Type B pancreatic cell (in vitro differentiated cells): ENCODE measurements at regions not wholly inside any gene's neighbourhood (a gene's known extent, or its start where the extent isn't known, plus 50 kb on each side); places are given as distances from the start of the nearest gene placed in this dataset.

Experiments
- DNase-seq: peaks from one replicate; pipeline ENCODE4 v3.0.0; 2021; ENCODE audit warnings: mixed read lengths; ENCODE audit not compliant: unreplicated experiment; ENCODE audit errors: extremely low spot score
- H3K27ac Mint-ChIP-seq: 2 replicates; pipeline ENCODE4 v1.8.0; 2021; ENCODE audit warnings: mild to moderate bottlenecking, mixed read lengths
- H3K27me3 Mint-ChIP-seq: 2 replicates; pipeline ENCODE4 v1.8.0; 2021; ENCODE audit warnings: mixed read lengths
- H3K36me3 Mint-ChIP-seq: 2 replicates; pipeline ENCODE4 v1.8.0; 2021; ENCODE audit warnings: mixed read lengths
- H3K4me1 Mint-ChIP-seq: one replicate; pipeline ENCODE4 v1.8.0; 2021; ENCODE audit warnings: mixed read lengths; ENCODE audit not compliant: unreplicated experiment
- H3K4me3 Mint-ChIP-seq: 2 replicates; pipeline ENCODE4 v1.8.0; 2021; ENCODE audit warnings: mild to moderate bottlenecking, mixed read lengths
- H3K9me3 Mint-ChIP-seq: 2 replicates; pipeline ENCODE4 v1.8.0; 2021; ENCODE audit warnings: mixed read lengths
- CTCF ChIP-seq: fragments of 200-600 bp; sonication (generic); conservative IDR thresholded peaks from 2 replicates; pipeline ENCODE4 v1.5.0; 2021; ENCODE audit warnings: antibody characterized with exemption, mild to moderate bottlenecking

GRCh38 chr4:126742885-126743284 lies 889.9 kb upstream of the INTU start:
- Mint-ChIP-seq H3K36me3 (no peaks in the 10 kb centered on the region), H3K9me3 (no peaks in the 10 kb centered on the region), H3K27me3 (no peaks in the 10 kb centered on the region), H3K4me3 (no peak overlapping the region), H3K27ac (no peak overlapping the region), H3K4me1 (no peaks in the 10 kb centered on the region)
- TF ChIP-seq CTCF, result no peak
- DNase-seq, result no peak

GRCh38 chr4:126748736-126749135 lies 884.0 kb upstream of the INTU start:
- Mint-ChIP-seq H3K27ac (no peak overlapping the region), H3K27me3 (no peaks in the 10 kb centered on the region), H3K4me3 (no peak overlapping the region), H3K9me3 (no peaks in the 10 kb centered on the region), H3K36me3 (no peaks in the 10 kb centered on the region), H3K4me1 (no peaks in the 10 kb centered on the region)
- no peak for TF ChIP-seq CTCF
- DNase-seq, result no peak

GRCh38 chr4:126750723-126751122 lies 882.0 kb upstream of the INTU start:
- TF ChIP-seq CTCF, result no peak
- H3K36me3 Mint-ChIP-seq, result no peaks in the 10 kb centered on the region
- no peak overlapping the region for H3K4me3 Mint-ChIP-seq
- H3K4me1 Mint-ChIP-seq, result no peaks in the 10 kb centered on the region
- H3K9me3 Mint-ChIP-seq, result no peaks in the 10 kb centered on the region
- no peaks in the 10 kb centered on the region for H3K27me3 Mint-ChIP-seq
- no peak overlapping the region for H3K27ac Mint-ChIP-seq
- no peak for DNase-seq

GRCh38 chr4:126752126-126752525 lies 880.6 kb upstream of the INTU start:
- TF ChIP-seq CTCF, result no peak
- H3K27me3 Mint-ChIP-seq, result no peaks in the 10 kb centered on the region
- no peaks in the 10 kb centered on the region for H3K9me3 Mint-ChIP-seq

GRCh38 chr4:126752702-126753101 lies 880.1 kb upstream of the INTU start:
- Mint-ChIP-seq H3K4me1 (no peaks in the 10 kb centered on the region), H3K4me3 (no peak overlapping the region), H3K27me3 (no peaks in the 10 kb centered on the region), H3K36me3 (no peaks in the 10 kb centered on the region), H3K27ac (no peak overlapping the region), H3K9me3 (no peaks in the 10 kb centered on the region)
- no peak for TF ChIP-seq CTCF
- DNase-seq, result no peak

More at GRCh38 chr4:126752126-126752525, 880.6 kb upstream of the INTU start:
- no peaks in the 10 kb centered on the region for H3K4me1 Mint-ChIP-seq
- no peaks in the 10 kb centered on the region for H3K36me3 Mint-ChIP-seq
- H3K4me3 Mint-ChIP-seq, result no peak overlapping the region
- DNase-seq, result no peak
- no peak overlapping the region for H3K27ac Mint-ChIP-seq

- H3K4me1 Mint-ChIP-seq, result no peaks in the 10 kb centered on the region
- H3K36me3 Mint-ChIP-seq, result no peaks in the 10 kb centered on the region
- DNase-seq, result no peak
- H3K9me3 Mint-ChIP-seq, result no peaks in the 10 kb centered on the region
- no peaks in the 10 kb centered on the region for H3K27me3 Mint-ChIP-seq
- TF ChIP-seq CTCF, result no peak
- no peak overlapping the region for H3K4me3 Mint-ChIP-seq
- no peak overlapping the region for H3K27ac Mint-ChIP-seq
Observed at GRCh38 chr4:126753592-126753991, 879.2 kb upstream of the INTU start.
